COLO668 (cell line): ENCODE measurements at regions not wholly inside any gene's neighbourhood (a gene's known extent, or its start where the extent isn't known, plus 50 kb on each side); places are given as distances from the start of the nearest gene placed in this dataset.

Experiments used
- DNase-seq: peaks from one replicate; lab custom pipeline; 2025; ENCODE audit not compliant: unreplicated experiment; lab: John Stamatoyannopoulos, UW

DNA sequence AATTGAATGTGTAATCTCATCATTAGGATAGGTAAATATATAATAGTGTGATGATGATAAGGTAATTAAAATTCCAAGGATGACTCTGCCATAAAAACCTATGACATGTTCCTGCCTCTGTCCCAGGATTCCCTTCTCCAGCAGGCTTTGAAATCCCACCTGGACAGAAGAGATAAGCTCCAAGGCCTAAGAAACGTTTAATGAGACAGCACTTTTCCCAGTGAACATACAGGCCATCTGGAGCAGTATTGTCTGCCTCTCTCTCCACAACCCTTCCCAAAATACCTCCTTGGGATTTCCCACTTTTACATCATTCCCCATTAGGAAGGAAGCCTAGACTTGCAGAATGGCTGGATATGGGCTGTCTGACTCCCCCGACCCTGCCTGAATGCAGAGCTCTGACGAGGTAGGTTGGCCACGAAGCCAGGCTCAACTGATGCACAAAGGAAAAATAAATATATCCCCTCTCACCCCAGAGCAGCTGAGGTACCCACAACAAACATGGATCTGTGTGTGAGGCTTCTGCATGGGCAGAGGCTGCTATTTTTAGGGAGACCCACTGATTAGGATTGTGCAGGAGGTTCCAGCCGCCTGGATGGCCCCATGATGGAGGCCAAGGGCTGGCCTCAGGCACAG lies 71.0 kb downstream of the TMPRSS5 start:
- DNase-seq = no peak

DNA sequence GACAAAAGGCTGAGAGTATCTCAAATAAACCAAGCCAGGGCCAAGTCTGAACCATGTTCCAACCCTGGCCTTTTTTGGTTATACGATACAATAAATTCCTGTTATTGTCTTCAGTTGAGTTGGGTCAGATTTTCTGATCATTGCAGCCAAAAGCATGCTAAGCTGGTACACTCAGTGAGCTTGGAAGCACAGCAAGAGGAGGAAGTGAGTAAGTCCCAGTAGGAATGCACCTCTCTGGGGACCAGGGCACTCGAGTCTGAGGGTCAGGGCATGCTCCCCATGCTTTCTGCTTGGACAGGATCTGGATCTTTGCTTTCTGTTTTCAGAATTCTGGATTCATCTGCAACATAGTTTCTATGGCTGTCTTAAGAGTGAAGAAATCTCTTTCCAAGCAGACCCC lies 73.1 kb downstream of the TMPRSS5 start:
- no peak for DNase-seq

GRCh38 chr11:113629562-113629961 lies 76.5 kb downstream of the TMPRSS5 start:
- DNase-seq = no peak

DNA sequence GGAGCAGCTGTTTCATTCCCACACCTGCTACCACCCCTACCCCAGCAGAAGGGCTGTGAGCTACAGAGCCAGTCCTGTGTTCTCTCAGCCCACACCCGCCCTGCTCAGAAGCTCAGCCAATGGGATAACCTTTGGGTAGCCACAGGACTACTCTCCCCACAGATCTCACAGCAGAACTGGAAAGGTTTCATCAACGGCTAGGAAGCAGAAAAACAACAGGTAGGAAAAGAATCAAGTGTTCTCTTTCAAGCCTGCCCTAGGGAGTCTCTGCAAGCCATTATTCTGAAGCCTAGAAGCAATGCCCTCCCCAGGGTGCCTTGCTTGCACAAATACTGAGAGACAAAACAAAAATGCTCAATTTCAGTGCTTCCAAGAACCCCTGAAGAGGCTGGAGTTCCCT lies 77.2 kb downstream of the TMPRSS5 start:
- DNase-seq = no peak

GRCh38 chr11:113627946-113628345 lies 78.2 kb downstream of the TMPRSS5 start:
- no peak for DNase-seq

DNA sequence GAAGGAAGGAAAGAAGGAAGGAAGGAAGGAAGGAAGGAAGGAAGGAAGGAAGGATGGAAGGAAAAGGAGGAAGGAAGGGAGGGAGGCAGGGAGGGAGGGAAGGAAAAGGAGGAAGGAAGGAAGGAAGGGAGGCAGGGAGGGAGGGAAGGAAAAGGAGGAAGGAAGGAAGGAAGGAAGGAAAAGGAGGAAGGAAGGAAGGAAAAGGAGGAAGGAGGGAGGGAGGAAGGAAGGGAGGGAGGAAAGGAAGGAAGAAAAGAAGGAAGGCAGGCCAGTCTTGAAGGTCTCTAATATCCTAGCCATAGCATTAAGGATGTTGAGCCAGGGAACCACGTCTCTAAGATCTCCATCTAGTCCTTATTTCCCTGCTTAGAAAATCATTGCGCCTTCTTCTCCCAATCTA lies 78.8 kb downstream of the TMPRSS5 start:
- DNase-seq = no peak

GRCh38 chr11:113626736-113627135 lies 79.4 kb downstream of the TMPRSS5 start:
- DNase-seq = no peak

- DNase-seq = no peak
Observed at GRCh38 chr11:113623114-113623513, 83.0 kb downstream of the TMPRSS5 start.

DNA sequence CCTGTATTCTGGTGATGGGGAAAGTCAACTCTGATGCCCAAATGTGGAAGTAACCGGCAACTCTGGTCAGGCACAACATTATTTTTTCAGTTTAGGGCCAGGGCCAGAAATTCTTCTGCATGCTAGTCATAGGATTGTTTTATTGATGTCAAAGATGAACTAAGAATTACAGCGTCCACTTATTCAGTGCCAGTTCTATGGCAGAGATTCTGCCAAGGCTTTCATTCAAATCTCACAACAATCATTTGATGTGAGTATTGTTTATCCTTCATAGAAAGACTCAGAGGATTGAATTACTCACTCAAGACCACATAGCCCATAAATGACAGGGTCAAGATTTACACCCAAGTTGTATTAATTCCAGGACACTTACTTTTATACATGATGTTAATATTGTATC lies 87.7 kb downstream of the TMPRSS5 start:
- DNase-seq = no peak

DNA sequence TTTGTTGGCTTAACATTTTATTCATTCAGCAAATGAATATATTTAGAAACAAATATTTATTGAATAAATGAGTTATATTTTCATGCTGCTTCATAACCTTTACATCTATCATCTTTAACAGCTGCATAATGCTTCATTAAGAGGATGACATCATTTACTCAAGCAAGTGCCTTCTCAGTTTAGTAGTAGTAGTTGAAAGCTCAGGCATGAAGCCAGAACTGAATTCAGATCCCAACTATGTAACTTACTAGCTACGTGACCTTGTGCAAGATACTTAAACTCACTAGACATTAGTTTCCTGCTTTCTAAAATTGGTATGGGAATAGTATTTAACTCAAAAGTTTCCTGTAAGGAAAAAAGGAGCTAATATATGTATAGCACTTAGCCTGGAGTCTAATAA lies 90.3 kb downstream of the TMPRSS5 start:
- DNase-seq = no peak

GRCh38 chr11:113615098-113615497 lies 91.0 kb downstream of the TMPRSS5 start:
- peak; percentile 41 for DNase-seq

DNA sequence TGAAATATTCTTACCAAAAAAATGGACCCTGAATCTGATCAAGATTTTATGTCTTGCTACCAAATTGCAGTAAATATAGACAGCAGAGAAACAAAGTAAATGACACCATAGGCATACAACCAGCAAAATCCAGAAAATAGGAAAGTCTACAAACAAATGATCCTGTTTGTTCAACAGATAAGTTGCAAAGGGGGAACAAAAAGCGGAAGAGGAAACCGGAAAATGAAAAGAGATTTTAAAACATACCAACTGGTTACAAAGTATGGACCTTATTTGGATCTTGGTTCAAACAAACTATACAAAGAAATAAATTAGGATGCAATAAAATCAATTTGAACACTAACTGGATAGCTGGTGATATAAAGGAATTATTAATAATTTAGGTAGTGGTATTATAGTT lies 92.0 kb downstream of the TMPRSS5 start:
- DNase-seq = no peak

DNA sequence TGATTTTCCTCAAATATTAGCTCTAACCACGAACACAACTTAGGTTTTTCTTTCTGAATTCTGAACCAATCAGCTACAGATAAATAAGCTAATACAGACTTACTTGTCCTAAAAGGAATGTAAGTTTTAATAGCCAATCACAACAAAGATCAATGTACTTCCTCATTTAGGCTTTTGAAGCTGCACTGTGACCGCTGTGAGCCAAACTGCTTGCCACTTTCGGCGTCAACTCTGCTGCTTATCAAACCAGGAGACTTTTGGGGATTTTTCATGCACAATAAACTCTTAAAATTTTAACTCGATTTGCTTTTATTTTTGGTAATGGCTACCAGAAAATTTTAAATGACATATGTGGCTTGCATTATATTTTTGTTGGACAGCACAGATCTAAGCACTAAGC lies 92.5 kb downstream of the TMPRSS5 start:
- DNase-seq = no peak

GRCh38 chr11:113604186-113604585 lies 101.9 kb downstream of the TMPRSS5 start:
- DNase-seq = no peak

- DNase-seq = no peak
Observed at GRCh38 chr11:113603277-113604059, 102.6 kb downstream of the TMPRSS5 start.

DNA sequence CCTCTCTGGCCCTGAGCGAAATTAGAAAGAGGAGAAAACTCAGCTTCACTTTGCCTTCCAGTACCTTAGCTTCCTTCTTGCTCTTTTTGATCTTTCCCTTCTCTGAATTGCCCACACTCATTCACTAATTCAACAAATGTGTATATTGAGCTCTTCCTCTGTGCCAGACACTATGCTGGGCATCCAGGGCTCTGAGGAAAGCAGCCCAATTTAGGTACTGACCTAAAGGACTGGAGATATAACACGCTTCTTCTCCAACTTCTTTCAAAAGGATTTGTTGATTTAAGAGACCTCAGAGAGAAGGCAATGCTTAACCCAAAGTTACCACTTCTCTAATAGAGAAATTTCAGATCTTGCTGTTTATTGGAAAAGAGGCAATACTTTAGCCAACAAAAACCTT lies 103.6 kb downstream of the TMPRSS5 start:
- DNase-seq = no peak

DNA sequence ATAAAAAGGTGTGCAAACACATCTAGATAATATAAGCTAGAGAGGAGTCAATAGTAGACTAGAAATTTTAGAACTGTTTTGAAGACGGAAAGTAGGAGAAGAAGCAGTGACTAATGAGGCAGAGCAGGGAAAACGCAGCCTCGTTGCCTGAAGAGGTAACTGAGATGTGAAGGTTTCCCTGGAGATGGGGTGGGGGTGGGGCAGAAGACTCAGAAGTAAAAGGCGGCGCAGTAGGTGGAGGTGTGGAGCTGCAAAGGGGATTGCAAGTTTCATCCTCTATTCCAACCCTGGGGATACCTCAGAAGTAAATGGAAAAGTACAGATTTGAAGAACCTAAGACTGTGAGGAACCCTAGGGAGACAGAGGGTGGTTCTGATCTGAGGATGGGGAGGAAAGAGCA lies 109.5 kb downstream of the TMPRSS5 start:
- DNase-seq = no peak

- no peak for DNase-seq
Observed at GRCh38 chr11:113595810-113596594, 110.1 kb downstream of the TMPRSS5 start.

DNA sequence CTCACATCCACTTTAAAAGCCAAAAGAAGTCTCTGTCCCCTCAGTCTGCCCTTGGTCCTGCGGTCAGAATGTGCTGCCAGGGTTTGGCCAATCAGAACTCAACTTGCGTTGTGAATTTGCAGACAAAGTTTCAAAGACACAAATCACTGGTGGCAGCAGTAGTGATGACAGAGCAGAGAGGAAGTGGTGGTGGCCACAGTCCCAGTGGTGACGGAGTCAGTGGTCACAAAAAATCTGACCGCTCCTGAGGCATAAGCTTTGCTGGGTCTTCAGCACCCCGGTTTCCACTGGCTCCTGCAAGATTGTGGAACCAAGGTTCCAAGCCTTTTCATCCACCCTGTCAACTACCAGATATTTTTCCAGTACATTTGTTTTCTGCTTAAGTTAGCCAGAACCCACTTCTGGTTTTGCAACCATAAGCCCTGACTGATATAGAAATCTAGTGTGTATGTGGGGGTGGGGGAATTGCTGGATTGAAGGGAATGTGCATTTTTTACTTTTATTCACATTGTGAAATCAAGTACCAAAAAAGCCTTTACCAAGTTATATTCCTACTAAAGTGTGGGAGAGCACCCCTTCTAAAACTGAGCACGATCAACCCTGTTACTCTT lies 112.3 kb downstream of the TMPRSS5 start:
- no peak for DNase-seq

- no peak for DNase-seq
Observed at GRCh38 chr11:113591117-113591516, 115.0 kb downstream of the TMPRSS5 start.

DNA sequence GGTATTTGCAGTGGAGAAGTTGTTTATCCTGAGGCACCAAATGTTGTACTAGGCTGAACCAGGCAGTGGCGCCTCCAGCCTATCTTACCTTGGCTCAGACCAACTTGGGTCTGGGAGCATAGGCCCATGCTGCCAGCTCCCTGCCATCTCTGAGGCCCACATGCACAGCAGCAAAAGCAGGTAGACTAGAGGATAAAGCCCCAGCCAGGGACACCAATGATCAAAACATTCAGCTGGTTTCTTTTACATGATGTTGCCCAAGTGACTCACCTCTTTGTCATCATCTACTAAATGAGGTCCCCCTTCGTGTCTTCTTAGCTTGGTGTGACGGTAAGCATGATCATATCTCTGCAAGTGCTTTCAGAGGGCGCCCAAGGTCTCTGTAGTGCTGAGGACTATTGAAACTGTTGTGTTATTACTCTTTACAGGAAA lies 112.1 kb upstream of the DRD2 start:
- DNase-seq = no peak

- no peak for DNase-seq
Observed at GRCh38 chr11:113584371-113584770, 109.2 kb upstream of the DRD2 start.
